ENCODE measurements at regions not wholly inside any gene's neighbourhood (a gene's known extent, or its start where the extent isn't known, plus 50 kb on each side); places are given as distances from the start of the nearest gene placed in this dataset.

- no peak for TF ChIP-seq TCF15 (CRISPR knock-in tag; IDR thresholded peaks at IDR 0.05)
- no peak for TF ChIP-seq JUND (IDR thresholded peaks at IDR 0.05; ENCODE audit: borderline replicate concordance, low read depth, low read length)
- no peak for TF ChIP-seq JUND (tag; IDR thresholded peaks at IDR 0.05; ENCODE audit: borderline replicate concordance, low read depth, low read length)
- no peak for TF ChIP-seq CTCF (IDR thresholded peaks at IDR 0.05 in 2 of 3, conservative IDR thresholded peaks at IDR 0.05 in 1 of 3; ENCODE audit: insufficient read depth in 2 of 3, low read depth in 1 of 3, low read length in 3 of 3)
- TF ChIP-seq STAT5A (IDR thresholded peaks at IDR 0.05; ENCODE audit: borderline replicate concordance, low read length): no peak
- no peak for TF ChIP-seq POLR2G (IDR thresholded peaks at IDR 0.05; ENCODE audit: low read depth, low read length)
- no peak for TF ChIP-seq FOSL1 (tag; conservative IDR thresholded peaks at IDR 0.05)
- no peak for TF ChIP-seq ZNF511 (CRISPR knock-in tag; IDR thresholded peaks at IDR 0.05)
- no peak for TF ChIP-seq ZBTB26 (CRISPR knock-in tag; IDR thresholded peaks at IDR 0.05)
- TF ChIP-seq ADNP (tag; IDR thresholded peaks at IDR 0.05): no peak
- TF ChIP-seq HOMEZ (CRISPR knock-in tag; IDR thresholded peaks at IDR 0.05): no peak
- no peak for TF ChIP-seq KLF13 (tag; IDR thresholded peaks at IDR 0.05; ENCODE audit: borderline replicate concordance, low read depth)
- TF ChIP-seq NR3C1 (CRISPR knock-in tag; IDR thresholded peaks at IDR 0.05): no peak
Observed at GRCh38 chr4:22191565-22191964, 243.0 kb upstream of the KCNIP4 start.

All from K562 (cell line).